ENCODE measurements at regions not wholly inside any gene's neighbourhood (a gene's known extent, or its start where the extent isn't known, plus 50 kb on each side); places are given as distances from the start of the nearest gene placed in this dataset.
"Not testable (repeated sequence)": the region's sequence is repeated elsewhere in the genome, so short reads cannot be mapped to it uniquely, and the experiment has no call there.

GRCh38 chr15:20055921-20056320, 485.7 kb downstream of the GOLGA6L6 start:
- not testable (repeated sequence) for H3K79me2 ChIP-seq (ENCODE audit: control insufficient read depth, insufficient read depth, low read length); H2BK15ac ChIP-seq (replicated peaks; ENCODE audit: low read depth); H3K56ac ChIP-seq (ENCODE audit: low read length); H2BK120ac ChIP-seq (ENCODE audit: low read depth, low read length); H3K4me3 ChIP-seq (ENCODE audit: low read length); H3K4me1 ChIP-seq (ENCODE audit: control insufficient read depth, low read depth, low read length); H3K4me2 ChIP-seq (ENCODE audit: low read length); H3K4ac ChIP-seq (ENCODE audit: low read depth, low read length); DNase-seq; H4K8ac ChIP-seq (ENCODE audit: low read depth, low read length); H3K79me1 ChIP-seq (ENCODE audit: low read length); H3K23ac ChIP-seq (ENCODE audit: low read length); H3K36me3 ChIP-seq (ENCODE audit: control insufficient read depth, insufficient read depth, low read length); H2AK5ac ChIP-seq (ENCODE audit: low read length); H2BK5ac ChIP-seq (ENCODE audit: low read length); H3K9ac ChIP-seq (ENCODE audit: low read length); H3K27ac ChIP-seq (ENCODE audit: low read depth, low read length); H3K27me3 ChIP-seq (ENCODE audit: insufficient read depth, low read length, poor library complexity); H4K5ac ChIP-seq (ENCODE audit: low read length); H3K18ac ChIP-seq (ENCODE audit: low read length)
- WGBS (ENCODE audit: extremely low coverage, insufficient coverage, low lambda C conversion rate): no CpG with 5 or more reads among the region's 5 CpGs

GRCh38 chr15:20048189-20048588, 493.4 kb downstream of the GOLGA6L6 start:
- not testable (repeated sequence) for H3K4ac ChIP-seq (ENCODE audit: low read depth, low read length); H4K8ac ChIP-seq (ENCODE audit: low read depth, low read length); H3K27me3 ChIP-seq (ENCODE audit: insufficient read depth, low read length, poor library complexity); H3K4me3 ChIP-seq (ENCODE audit: low read length); H4K5ac ChIP-seq (ENCODE audit: low read length); H3K79me1 ChIP-seq (ENCODE audit: low read length); H3K23ac ChIP-seq (ENCODE audit: low read length); H3K79me2 ChIP-seq (ENCODE audit: control insufficient read depth, insufficient read depth, low read length); H2BK15ac ChIP-seq (replicated peaks; ENCODE audit: low read depth); H3K4me1 ChIP-seq (ENCODE audit: control insufficient read depth, low read depth, low read length); H3K36me3 ChIP-seq (ENCODE audit: control insufficient read depth, insufficient read depth, low read length); H3K9ac ChIP-seq (ENCODE audit: low read length); H3K27ac ChIP-seq (ENCODE audit: low read depth, low read length); H2AK5ac ChIP-seq (ENCODE audit: low read length); H3K4me2 ChIP-seq (ENCODE audit: low read length); H2BK120ac ChIP-seq (ENCODE audit: low read depth, low read length); H2BK5ac ChIP-seq (ENCODE audit: low read length); H3K18ac ChIP-seq (ENCODE audit: low read length); DNase-seq; H3K56ac ChIP-seq (ENCODE audit: low read length)
- no CpG with 5 or more reads among the region's 16 CpGs for WGBS (ENCODE audit: extremely low coverage, insufficient coverage, low lambda C conversion rate)

GRCh38 chr15:20045165-20045564, 496.4 kb downstream of the GOLGA6L6 start:
- H3K4me3 ChIP-seq (ENCODE audit: low read length); H3K36me3 ChIP-seq (ENCODE audit: control insufficient read depth, insufficient read depth, low read length); H2AK5ac ChIP-seq (ENCODE audit: low read length); H2BK15ac ChIP-seq (replicated peaks; ENCODE audit: low read depth); H3K27ac ChIP-seq (ENCODE audit: low read depth, low read length); H3K4me1 ChIP-seq (ENCODE audit: control insufficient read depth, low read depth, low read length); H3K79me2 ChIP-seq (ENCODE audit: control insufficient read depth, insufficient read depth, low read length); H2BK5ac ChIP-seq (ENCODE audit: low read length); H3K18ac ChIP-seq (ENCODE audit: low read length); H3K4me2 ChIP-seq (ENCODE audit: low read length); H3K79me1 ChIP-seq (ENCODE audit: low read length); H3K4ac ChIP-seq (ENCODE audit: low read depth, low read length); H4K8ac ChIP-seq (ENCODE audit: low read depth, low read length); H4K5ac ChIP-seq (ENCODE audit: low read length); H2BK120ac ChIP-seq (ENCODE audit: low read depth, low read length); DNase-seq; H3K56ac ChIP-seq (ENCODE audit: low read length); H3K23ac ChIP-seq (ENCODE audit: low read length); H3K9ac ChIP-seq (ENCODE audit: low read length); H3K27me3 ChIP-seq (ENCODE audit: insufficient read depth, low read length, poor library complexity): not testable (repeated sequence)
- WGBS (ENCODE audit: extremely low coverage, insufficient coverage, low lambda C conversion rate): no CpG with 5 or more reads among the region's 5 CpGs

- no CpG with 5 or more reads among the region's 1 CpG for WGBS (ENCODE audit: extremely low coverage, insufficient coverage, low lambda C conversion rate)
- H3K9ac ChIP-seq (ENCODE audit: low read length); H3K79me1 ChIP-seq (ENCODE audit: low read length); H2AK5ac ChIP-seq (ENCODE audit: low read length); H3K18ac ChIP-seq (ENCODE audit: low read length); H3K36me3 ChIP-seq (ENCODE audit: control insufficient read depth, insufficient read depth, low read length); H4K5ac ChIP-seq (ENCODE audit: low read length); H2BK5ac ChIP-seq (ENCODE audit: low read length); H3K27ac ChIP-seq (ENCODE audit: low read depth, low read length); H3K23ac ChIP-seq (ENCODE audit: low read length); H2BK15ac ChIP-seq (replicated peaks; ENCODE audit: low read depth); H3K4me1 ChIP-seq (ENCODE audit: control insufficient read depth, low read depth, low read length); H3K27me3 ChIP-seq (ENCODE audit: insufficient read depth, low read length, poor library complexity); DNase-seq; H4K8ac ChIP-seq (ENCODE audit: low read depth, low read length); H3K4me2 ChIP-seq (ENCODE audit: low read length); H3K79me2 ChIP-seq (ENCODE audit: control insufficient read depth, insufficient read depth, low read length); H2BK120ac ChIP-seq (ENCODE audit: low read depth, low read length); H3K4me3 ChIP-seq (ENCODE audit: low read length); H3K56ac ChIP-seq (ENCODE audit: low read length); H3K4ac ChIP-seq (ENCODE audit: low read depth, low read length): not testable (repeated sequence)
Observed at GRCh38 chr15:20040691-20041090, 500.9 kb downstream of the GOLGA6L6 start.

GRCh38 chr15:20025040-20025439, 516.6 kb downstream of the GOLGA6L6 start:
- H2BK120ac ChIP-seq (ENCODE audit: low read depth, low read length); H2BK15ac ChIP-seq (replicated peaks; ENCODE audit: low read depth); H3K56ac ChIP-seq (ENCODE audit: low read length); H3K4me1 ChIP-seq (ENCODE audit: control insufficient read depth, low read depth, low read length); H2BK5ac ChIP-seq (ENCODE audit: low read length); H3K18ac ChIP-seq (ENCODE audit: low read length); H3K27ac ChIP-seq (ENCODE audit: low read depth, low read length); H3K4me2 ChIP-seq (ENCODE audit: low read length); H3K9ac ChIP-seq (ENCODE audit: low read length); H3K27me3 ChIP-seq (ENCODE audit: insufficient read depth, low read length, poor library complexity); H3K36me3 ChIP-seq (ENCODE audit: control insufficient read depth, insufficient read depth, low read length); H4K5ac ChIP-seq (ENCODE audit: low read length); H4K8ac ChIP-seq (ENCODE audit: low read depth, low read length); H3K4ac ChIP-seq (ENCODE audit: low read depth, low read length); H3K23ac ChIP-seq (ENCODE audit: low read length); H3K79me2 ChIP-seq (ENCODE audit: control insufficient read depth, insufficient read depth, low read length); DNase-seq; H3K79me1 ChIP-seq (ENCODE audit: low read length); H3K4me3 ChIP-seq (ENCODE audit: low read length); H2AK5ac ChIP-seq (ENCODE audit: low read length): not testable (repeated sequence)
- WGBS (ENCODE audit: extremely low coverage, insufficient coverage, low lambda C conversion rate): no CpG with 5 or more reads among the region's 2 CpGs

- H3K27ac ChIP-seq (ENCODE audit: low read depth, low read length); H3K79me2 ChIP-seq (ENCODE audit: control insufficient read depth, insufficient read depth, low read length); H3K4ac ChIP-seq (ENCODE audit: low read depth, low read length); H3K4me3 ChIP-seq (ENCODE audit: low read length); H2AK5ac ChIP-seq (ENCODE audit: low read length); H3K4me1 ChIP-seq (ENCODE audit: control insufficient read depth, low read depth, low read length); H2BK15ac ChIP-seq (replicated peaks; ENCODE audit: low read depth); H4K8ac ChIP-seq (ENCODE audit: low read depth, low read length); H3K27me3 ChIP-seq (ENCODE audit: insufficient read depth, low read length, poor library complexity); H3K79me1 ChIP-seq (ENCODE audit: low read length); H3K56ac ChIP-seq (ENCODE audit: low read length); H3K23ac ChIP-seq (ENCODE audit: low read length); H3K36me3 ChIP-seq (ENCODE audit: control insufficient read depth, insufficient read depth, low read length); H4K5ac ChIP-seq (ENCODE audit: low read length); DNase-seq; H3K18ac ChIP-seq (ENCODE audit: low read length); H2BK5ac ChIP-seq (ENCODE audit: low read length); H3K9ac ChIP-seq (ENCODE audit: low read length); H3K4me2 ChIP-seq (ENCODE audit: low read length); H2BK120ac ChIP-seq (ENCODE audit: low read depth, low read length): not testable (repeated sequence)
- WGBS (ENCODE audit: extremely low coverage, insufficient coverage, low lambda C conversion rate): no CpG with 5 or more reads among the region's 6 CpGs
Observed at GRCh38 chr15:20022349-20022748, 519.3 kb downstream of the GOLGA6L6 start.

Measured in mesendoderm (in vitro differentiated cells).